CD4-positive, alpha-beta T cell (primary cell): ENCODE measurements at regions not wholly inside any gene's neighbourhood (a gene's known extent, or its start where the extent isn't known, plus 50 kb on each side); places are given as distances from the start of the nearest gene placed in this dataset.

Experiments used
- ATAC-seq: fragments of 200-7000 bp; cut with Tn5 transposase; one replicate; pipeline ENCODE4 v1.10.0; 2022; ENCODE audit warnings: mild to moderate bottlenecking; ENCODE audit not compliant: poor library complexity
- CTCF ChIA-PET: fragments of 350-600 bp; sonication (Branson Sonifier 250); formaldehyde crosslinking; loops from one replicate; lab custom pipeline; 2021; ENCODE audit warnings: antibody characterized with exemption, inconsistent platforms; lab: Charles Lee
- POLR2A ChIA-PET: fragments of 350-600 bp; sonication (Branson Sonifier 250); formaldehyde crosslinking; loops from one replicate; lab custom pipeline; 2021; ENCODE audit warnings: antibody characterized with exemption, inconsistent platforms; lab: Charles Lee
- DNase-seq, 14 experiments: peaks; one replicate each; pipeline ENCODE4 v3.0.0-alpha.2; 2013 to 2020; ENCODE audit warnings: mixed read lengths in 2 of 14
- H3K27ac ChIP-seq, 2 donors: one replicate each; pipeline versions ENCODE4 v1.5.1 to v1.7.0; 2013; ENCODE audit warnings: low read length in 2 of 2, low read depth in 1 of 2, mild to moderate bottlenecking in 1 of 2
- H3K27me3 ChIP-seq, 2 experiments: 1 replicate in 1 of 2; 2 replicates in 1 of 2; pipeline versions ENCODE4 v1.6.1 to v1.7.0; 2013; ENCODE audit warnings: low read length in 2 of 2, control low read depth in 1 of 2, mild to moderate bottlenecking in 1 of 2, moderate library complexity in 1 of 2; ENCODE audit not compliant: insufficient read depth in 2 of 2, control insufficient read depth in 1 of 2
- H3K36me3 ChIP-seq: one replicate; pipeline ENCODE4 v1.6.1; 2013; ENCODE audit warnings: low read length, control low read depth; ENCODE audit not compliant: insufficient read depth
- H3K4me1 ChIP-seq: one replicate; pipeline ENCODE4 v1.6.1; 2013; ENCODE audit warnings: low read length, control low read depth; ENCODE audit not compliant: insufficient read depth
- H3K4me3 ChIP-seq: one replicate; pipeline ENCODE4 v1.5.1; 2013; ENCODE audit warnings: mild to moderate bottlenecking, low read length, moderate library complexity
- H3K9me3 ChIP-seq, 2 experiments: 1 replicate in 1 of 2; 2 replicates in 1 of 2; pipeline versions ENCODE4 v1.6.1 to v1.7.0; 2013; ENCODE audit warnings: low read length in 2 of 2, mild to moderate bottlenecking in 2 of 2, control low read depth in 1 of 2, moderate library complexity in 1 of 2; ENCODE audit not compliant: control insufficient read depth in 1 of 2, insufficient read depth in 1 of 2
- H3K27ac Mint-ChIP-seq: one replicate; pipeline ENCODE4 v1.8.0; 2020; ENCODE audit warnings: mixed read lengths
- H3K27me3 Mint-ChIP-seq: one replicate; pipeline ENCODE4 v1.8.0; 2021; ENCODE audit warnings: mixed read lengths
- H3K36me3 Mint-ChIP-seq: one replicate; pipeline ENCODE4 v1.8.0; 2021; ENCODE audit warnings: low read depth, mixed read lengths
- H3K4me1 Mint-ChIP-seq: one replicate; pipeline ENCODE4 v1.8.0; 2021; ENCODE audit warnings: low read depth, mixed read lengths
- H3K4me3 Mint-ChIP-seq: one replicate; pipeline ENCODE4 v1.8.0; 2020; ENCODE audit warnings: mild to moderate bottlenecking, mixed read lengths
- H3K9me3 Mint-ChIP-seq: one replicate; pipeline ENCODE4 v1.8.0; 2020; ENCODE audit warnings: mixed read lengths
- intact Hi-C, 2 experiments: fragments of 100-400 bp; cut with DNase I in 1 of 2; cut with micrococcal nuclease in 1 of 2; formaldehyde crosslinking; loops; one replicate each; pipeline versions ENCODE4 v1.15.1 to v1.9.0; 2023 to 2025; cut with DNase I, micrococcal nuclease
- TF ChIP-seq, protein P1 (sequence below): fragments of 200-600 bp; IDR thresholded peaks from one replicate; pipeline ENCODE4 v1.8.0; 2022; ENCODE audit warnings: antibody characterized with exemption, mild to moderate bottlenecking

DNA sequence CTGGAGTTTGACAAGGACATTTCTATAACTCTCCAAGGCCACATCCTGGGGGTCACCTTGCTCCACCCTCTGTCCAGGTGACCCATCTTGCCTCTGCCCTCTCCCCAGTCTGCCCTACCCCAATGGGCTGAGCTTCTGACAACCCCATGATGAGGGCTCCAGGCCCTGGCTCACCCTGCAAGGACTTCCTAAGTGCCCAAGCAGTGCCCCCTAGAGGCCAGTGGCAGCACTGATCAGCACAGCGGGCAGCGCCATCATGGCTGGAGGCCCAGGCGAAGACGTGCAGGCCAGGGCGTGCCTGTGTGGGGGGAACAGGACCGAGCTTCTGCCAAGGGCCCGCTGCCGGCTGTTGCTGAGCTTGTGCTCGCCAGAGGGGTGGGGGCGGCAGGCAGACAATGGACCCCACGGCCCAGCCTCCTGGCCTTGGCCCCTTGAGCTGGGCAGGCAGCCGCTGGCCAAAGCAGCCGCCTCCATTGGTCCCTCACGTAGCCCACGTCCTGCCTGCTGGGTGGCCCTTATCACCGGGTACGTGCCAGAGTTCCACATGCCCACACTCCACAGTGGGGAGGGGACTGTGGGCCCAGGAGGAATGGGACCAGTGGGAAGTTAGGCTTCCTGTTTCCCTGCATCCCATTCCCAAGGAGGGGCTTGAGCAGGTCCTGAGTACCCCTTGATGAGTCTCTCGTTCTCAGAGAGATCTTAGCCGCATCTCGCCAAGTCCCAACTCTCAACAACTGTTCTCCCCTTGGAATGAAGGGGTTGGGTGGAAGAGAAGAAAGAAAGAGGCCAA is 64.3 kb downstream of the MRPL14 start:
- no peak overlapping the region for H3K27ac ChIP-seq
- H3K36me3 ChIP-seq, result no peaks in the 10 kb centered on the region
- ChIA-PET POLR2A (interaction anchor here (2.1 kb wide), 1 partner anchor 10 kb away, joined by 5 read pairs; no protein-coding TSS in a partner anchor), CTCF (interaction anchor here (0.8 to 0.9 kb wide), 2 partner anchors 8 to 16 kb away, joined by 3 read pairs; no protein-coding TSS in a partner anchor)
- no peak overlapping the region for H3K4me3 ChIP-seq
- H3K9me3 ChIP-seq, result peaks cover 8 to 15% of the 10 kb centered on the region in 2 experiments
- Mint-ChIP-seq H3K27me3 (no peaks in the 10 kb centered on the region), H3K4me3 (no peak overlapping the region), H3K4me1 (no peaks in the 10 kb centered on the region), H3K9me3 (peaks cover 2% of the 10 kb centered on the region), H3K36me3 (no peaks in the 10 kb centered on the region), H3K27ac (no peak overlapping the region)
- peaks cover 6% of the 10 kb centered on the region for H3K4me1 ChIP-seq
- peak in 2 of 14 experiments; percentile 32 to 50 for DNase-seq
- H3K27me3 ChIP-seq, result peaks cover 0 to 2% of the 10 kb centered on the region in 2 experiments
- no peak for ATAC-seq
- TF ChIP-seq, protein P1, sequence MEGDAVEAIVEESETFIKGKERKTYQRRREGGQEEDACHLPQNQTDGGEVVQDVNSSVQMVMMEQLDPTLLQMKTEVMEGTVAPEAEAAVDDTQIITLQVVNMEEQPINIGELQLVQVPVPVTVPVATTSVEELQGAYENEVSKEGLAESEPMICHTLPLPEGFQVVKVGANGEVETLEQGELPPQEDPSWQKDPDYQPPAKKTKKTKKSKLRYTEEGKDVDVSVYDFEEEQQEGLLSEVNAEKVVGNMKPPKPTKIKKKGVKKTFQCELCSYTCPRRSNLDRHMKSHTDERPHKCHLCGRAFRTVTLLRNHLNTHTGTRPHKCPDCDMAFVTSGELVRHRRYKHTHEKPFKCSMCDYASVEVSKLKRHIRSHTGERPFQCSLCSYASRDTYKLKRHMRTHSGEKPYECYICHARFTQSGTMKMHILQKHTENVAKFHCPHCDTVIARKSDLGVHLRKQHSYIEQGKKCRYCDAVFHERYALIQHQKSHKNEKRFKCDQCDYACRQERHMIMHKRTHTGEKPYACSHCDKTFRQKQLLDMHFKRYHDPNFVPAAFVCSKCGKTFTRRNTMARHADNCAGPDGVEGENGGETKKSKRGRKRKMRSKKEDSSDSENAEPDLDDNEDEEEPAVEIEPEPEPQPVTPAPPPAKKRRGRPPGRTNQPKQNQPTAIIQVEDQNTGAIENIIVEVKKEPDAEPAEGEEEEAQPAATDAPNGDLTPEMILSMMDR, result no peak
- intact Hi-C loops, result no loop called here

DNA sequence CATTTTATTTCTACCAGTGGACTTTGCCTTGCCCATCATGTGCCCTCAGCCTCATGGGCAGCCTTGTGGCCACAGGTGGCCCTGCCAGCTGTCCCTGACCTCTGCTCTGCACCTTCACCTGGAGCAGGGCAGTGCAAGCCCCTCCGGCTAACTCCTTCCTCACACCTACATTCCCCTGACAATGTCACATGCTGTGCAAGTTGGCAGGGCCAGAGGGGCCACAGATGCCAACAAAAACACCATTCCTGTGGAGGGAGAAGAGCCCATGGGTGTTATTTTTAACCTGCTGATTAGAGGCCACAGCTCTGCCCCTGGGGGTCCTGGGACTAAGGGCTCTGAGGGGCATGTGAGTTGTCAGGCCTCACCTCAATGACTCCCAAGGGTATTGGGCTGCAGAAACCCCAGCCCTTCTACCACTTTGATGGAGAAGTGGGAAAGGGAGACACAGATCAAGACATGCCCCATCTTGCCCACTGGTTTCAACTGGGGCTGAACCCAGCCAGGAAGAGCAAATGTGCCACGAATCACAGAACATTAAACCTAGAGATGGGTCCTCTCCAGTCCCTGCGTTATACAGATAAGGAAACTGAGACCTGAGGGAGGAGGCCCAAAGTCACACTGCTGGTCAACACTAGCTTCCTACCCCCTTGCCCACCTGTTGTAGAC is 65.0 kb downstream of the MRPL14 start:
- peaks cover 2% of the 10 kb centered on the region for H3K9me3 Mint-ChIP-seq
- CTCF ChIA-PET, result interaction anchor here (0.8 to 0.9 kb wide), 2 partner anchors 9 to 17 kb away, joined by 3 read pairs; no protein-coding TSS in a partner anchor
- no peaks in the 10 kb centered on the region for H3K4me1 Mint-ChIP-seq
- no peaks in the 10 kb centered on the region for H3K36me3 ChIP-seq
- H3K4me3 Mint-ChIP-seq, result no peak overlapping the region
- H3K27ac ChIP-seq, result no peak overlapping the region
- no peak for ATAC-seq
- H3K27ac Mint-ChIP-seq, result no peak overlapping the region
- no peaks in the 10 kb centered on the region for H3K36me3 Mint-ChIP-seq
- intact Hi-C loops, result no loop called here
- no peak overlapping the region for H3K4me3 ChIP-seq
- peaks cover 6% of the 10 kb centered on the region for H3K27me3 Mint-ChIP-seq
- POLR2A ChIA-PET, result interaction anchor here (2.1 kb wide), 1 partner anchor 11 kb away, joined by 5 read pairs; no protein-coding TSS in a partner anchor
- TF ChIP-seq, protein P1, result no peak
- H3K27me3 ChIP-seq, result peaks cover 0 to 2% of the 10 kb centered on the region in 2 experiments
- peaks cover 13% of the 10 kb centered on the region for H3K4me1 ChIP-seq
- no peak for DNase-seq
- H3K9me3 ChIP-seq, result peaks cover 8 to 15% of the 10 kb centered on the region in 2 experiments

DNA sequence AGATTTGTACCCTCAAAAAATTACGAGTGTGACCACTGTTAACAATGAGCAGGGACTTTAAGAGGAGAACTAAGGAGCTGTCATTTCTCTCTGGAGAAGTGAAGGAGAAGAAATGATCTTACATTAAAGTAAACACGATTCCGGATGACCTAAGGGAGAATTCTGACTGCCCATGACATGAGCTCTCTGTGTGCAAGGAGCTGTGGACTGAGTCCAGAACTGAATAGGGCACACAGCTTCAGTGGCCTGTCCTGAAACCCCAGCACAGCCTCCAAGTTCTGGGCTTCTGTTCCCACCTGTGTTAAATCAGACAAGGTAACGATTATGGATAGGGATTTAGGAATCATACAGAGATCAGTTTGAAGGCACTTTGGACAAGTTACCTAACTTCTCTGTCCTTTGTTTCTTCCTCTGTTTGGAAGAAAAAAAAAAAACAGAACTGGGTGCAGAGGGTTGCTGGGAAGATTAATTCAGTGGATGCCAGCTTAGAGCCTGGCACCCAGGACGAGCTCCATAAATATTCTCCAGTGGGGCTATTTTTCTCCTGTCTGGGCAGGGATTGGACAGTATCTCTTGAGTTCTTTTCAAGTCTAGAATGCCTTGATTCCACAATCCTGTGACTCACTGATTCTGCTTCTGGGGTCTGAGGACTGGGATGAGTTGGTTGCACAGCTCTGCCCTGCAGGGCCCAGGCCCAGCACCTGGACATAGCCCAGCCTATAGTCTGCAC is 65.7 kb downstream of the MRPL14 start:
- Histone ChIP-seq H3K36me3 (no peaks in the 10 kb centered on the region), H3K9me3 (peaks cover 8 to 15% of the 10 kb centered on the region in 2 experiments), H3K4me3 (no peak overlapping the region), H3K4me1 (peaks cover 15% of the 10 kb centered on the region), H3K27me3 (peaks cover 0 to 4% of the 10 kb centered on the region in 2 experiments), H3K27ac (no peak overlapping the region)
- TF ChIP-seq, protein P1, result no peak
- ChIA-PET POLR2A (interaction anchor here (0.6 kb wide), 1 partner anchor 376 kb away, joined by 3 read pairs; no protein-coding TSS in a partner anchor), CTCF (no interaction called here)
- Mint-ChIP-seq H3K27ac (no peak overlapping the region), H3K4me1 (no peaks in the 10 kb centered on the region), H3K36me3 (no peaks in the 10 kb centered on the region), H3K9me3 (peaks cover 2% of the 10 kb centered on the region), H3K27me3 (peaks cover 6% of the 10 kb centered on the region), H3K4me3 (no peak overlapping the region)
- DNase-seq (no peak), ATAC-seq (no peak)
- intact Hi-C loops, result no loop called here
